IMR-90 (cell line): ENCODE measurements at regions not wholly inside any gene's neighbourhood (a gene's known extent, or its start where the extent isn't known, plus 50 kb on each side); places are given as distances from the start of the nearest gene placed in this dataset.
A peak's percentile ranks its signal among the peaks of the same experiment; 100 is the strongest.

Experiments used
- ATAC-seq: fragments of 200-7000 bp; cut with Tn5 transposase; 2 replicates; pipeline ENCODE4 v1.9.1; 2020; ENCODE audit warnings: low read depth, mild to moderate bottlenecking, moderate library complexity
- BruUV-seq: library from RNA; stranded (reverse); fragments of 400-500 nt; replicated peaks from 2 replicates; lab custom pipeline; 2021; lab: Mats Ljungman, UMichigan
- CTCF ChIA-PET: fragments of 300-600 bp; formaldehyde crosslinking; extraction: SDS; loops from one replicate; lab custom pipeline; 2021; ENCODE audit warnings: antibody characterized with exemption; lab: Yijun Ruan, JAX
- POLR2A ChIA-PET: fragments of 300-600 bp; sonication (Branson Sonifier 250); formaldehyde crosslinking; loops from one replicate; lab custom pipeline; 2022; ENCODE audit warnings: antibody characterized with exemption; ENCODE audit not compliant: unreplicated experiment; lab: Charles Lee
- DNase-seq: peaks from one replicate; pipeline ENCODE4 v3.0.0; 2013
- H2AFZ ChIP-seq: replicated peaks from 2 replicates; pipeline ENCODE3; 2013; ENCODE audit warnings: low read length, mild to moderate bottlenecking; ENCODE audit not compliant: poor library complexity
- H2AK5ac ChIP-seq: 2 replicates; pipeline ENCODE4 v1.6.1; 2013; ENCODE audit warnings: low read depth, low read length, inconsistent platforms
- H2AK9ac ChIP-seq: replicated peaks from 2 replicates; pipeline ENCODE3; 2013; ENCODE audit warnings: mild to moderate bottlenecking, low read depth, low read length, moderate library complexity; ENCODE audit not compliant: poor library complexity
- H2BK120ac ChIP-seq: 2 replicates; pipeline ENCODE4 v1.6.1; 2013; ENCODE audit warnings: low read depth, low read length, inconsistent platforms
- H2BK15ac ChIP-seq: 3 replicates; pipeline ENCODE4 v1.6.1; 2013; ENCODE audit warnings: low read depth, low read length, inconsistent platforms
- H2BK20ac ChIP-seq: 2 replicates; pipeline ENCODE4 v1.6.1; 2013; ENCODE audit warnings: low read depth, mild to moderate bottlenecking, inconsistent platforms, low read length, moderate library complexity
- H2BK5ac ChIP-seq: 2 replicates; pipeline ENCODE4 v1.6.1; 2013; ENCODE audit warnings: mild to moderate bottlenecking, low read depth, low read length, inconsistent platforms; ENCODE audit not compliant: poor library complexity, severe bottlenecking
- H3K14ac ChIP-seq: replicated peaks from 2 replicates; pipeline ENCODE4 v1.6.1; 2013; ENCODE audit warnings: low read depth, low read length, inconsistent platforms
- H3K18ac ChIP-seq: 2 replicates; pipeline ENCODE4 v1.6.1; 2013; ENCODE audit warnings: low read depth, low read length, control low read depth
- H3K23ac ChIP-seq: 2 replicates; pipeline ENCODE4 v1.6.1; 2013; ENCODE audit warnings: low read depth, low read length, inconsistent platforms
- H3K27ac ChIP-seq: 2 replicates; pipeline ENCODE4 v1.5.1; 2013; ENCODE audit warnings: mild to moderate bottlenecking, control low read depth, low read length; ENCODE audit not compliant: insufficient read depth
- H3K27me3 ChIP-seq: 2 replicates; pipeline ENCODE4 v1.6.1; 2013; ENCODE audit warnings: low read length; ENCODE audit not compliant: control insufficient read depth, insufficient read depth
- H3K36me3 ChIP-seq: 2 replicates; pipeline ENCODE4 v1.6.1; 2013; ENCODE audit warnings: low read length, mixed read lengths; ENCODE audit not compliant: control insufficient read depth, insufficient read depth
- H3K4ac ChIP-seq: 2 replicates; pipeline ENCODE4 v1.6.1; 2013; ENCODE audit warnings: low read depth, low read length, inconsistent platforms
- H3K4me1 ChIP-seq: 2 replicates; pipeline ENCODE4 v1.6.1; 2013; ENCODE audit warnings: low read length, mixed read lengths; ENCODE audit not compliant: control insufficient read depth, insufficient read depth
- H3K4me2 ChIP-seq: 2 replicates; pipeline ENCODE4 v1.6.1; 2013; ENCODE audit warnings: low read depth, mild to moderate bottlenecking, control low read depth, low read length, moderate library complexity
- H3K4me3 ChIP-seq: 2 replicates; pipeline ENCODE4 v1.5.1; 2013; ENCODE audit warnings: low read depth, mild to moderate bottlenecking, control low read depth, low read length, moderate library complexity; ENCODE audit not compliant: insufficient read depth
- H3K56ac ChIP-seq: 2 replicates; pipeline ENCODE4 v1.6.1; 2013; ENCODE audit warnings: low read length, inconsistent platforms; ENCODE audit not compliant: insufficient read depth; ENCODE audit errors: extremely low read depth
- H3K79me1 ChIP-seq, 2 experiments: 2 replicates each; pipeline ENCODE4 v1.6.1; 2013; ENCODE audit warnings: low read length in 2 of 2, inconsistent platforms in 1 of 2, low read depth in 1 of 2
- H3K9ac ChIP-seq: 2 replicates; pipeline ENCODE4 v1.6.1; 2013; ENCODE audit warnings: low read depth, low read length, control low read depth
- H3K9me1 ChIP-seq: 2 replicates; pipeline ENCODE4 v1.6.1; 2013; ENCODE audit warnings: low read length, inconsistent platforms; ENCODE audit not compliant: insufficient read depth
- H3K9me3 ChIP-seq: 2 replicates; pipeline ENCODE4 v1.6.1; 2013; ENCODE audit warnings: low read length; ENCODE audit not compliant: control insufficient read depth, insufficient read depth
- H4K20me1 ChIP-seq: 2 replicates; pipeline ENCODE4 v1.6.1; 2013; ENCODE audit warnings: low read length, inconsistent platforms; ENCODE audit not compliant: insufficient read depth
- H4K5ac ChIP-seq: 2 replicates; pipeline ENCODE4 v1.6.1; 2013; ENCODE audit warnings: mild to moderate bottlenecking, low read depth, low read length, control low read depth
- H4K8ac ChIP-seq, 2 experiments: 2 replicates each; pipeline ENCODE4 v1.6.1; 2013; ENCODE audit warnings: low read depth in 2 of 2, low read length in 2 of 2, control low read depth in 1 of 2, inconsistent platforms in 1 of 2
- H4K91ac ChIP-seq: 2 replicates; pipeline ENCODE4 v1.6.1; 2013; ENCODE audit warnings: low read depth, low read length, inconsistent platforms; ENCODE audit not compliant: insufficient read depth
- CHD1 ChIP-seq: IDR thresholded peaks from 2 replicates; pipeline ENCODE4 v1.6.1; 2012; ENCODE audit warnings: low read depth, low read length, improper control_type of control experiment
- RCOR1 ChIP-seq: IDR thresholded peaks from 2 replicates; pipeline ENCODE4 v1.6.1; 2012; ENCODE audit warnings: mild to moderate bottlenecking, low read length, improper control_type of control experiment; ENCODE audit not compliant: insufficient replicate concordance
- RFX5 ChIP-seq: IDR thresholded peaks from 2 replicates; pipeline ENCODE4 v1.8.0; 2012; ENCODE audit warnings: low read depth, mild to moderate bottlenecking, low read length, moderate library complexity
- WGBS, 2 experiments: methylation state at CpG; one replicate each; pipeline versions ENCODE4 v1.1.5 to v1.1.7; 2013; ENCODE audit warnings: missing lambda C conversion rate in 2 of 2; ENCODE audit not compliant: insufficient read length in 1 of 2; ENCODE audit errors: extremely low coverage in 2 of 2; 5-methylcytosine and 5-hydroxymethylcytosine counted together
- dilution Hi-C: fragments of 300-500 bp; cut with HindIII; formaldehyde crosslinking; loops from one replicate; pipeline ENCODE4 v1.14.3; 2018; ENCODE audit warnings: low sequenced_read_pairs; ENCODE audit not compliant: unreplicated experiment
- in situ Hi-C: fragments of 300-500 bp; cut with MboI; formaldehyde crosslinking; loops from 3 replicates; pipeline ENCODE4 v1.14.3; 2019; ENCODE audit warnings: low sequenced_read_pairs, inconsistent platforms, mixed read lengths
- intact Hi-C: fragments of 100-400 bp; cut with micrococcal nuclease; formaldehyde crosslinking; loops from 2 replicates; pipeline ENCODE4 v1.10.0; 2022

DNA sequence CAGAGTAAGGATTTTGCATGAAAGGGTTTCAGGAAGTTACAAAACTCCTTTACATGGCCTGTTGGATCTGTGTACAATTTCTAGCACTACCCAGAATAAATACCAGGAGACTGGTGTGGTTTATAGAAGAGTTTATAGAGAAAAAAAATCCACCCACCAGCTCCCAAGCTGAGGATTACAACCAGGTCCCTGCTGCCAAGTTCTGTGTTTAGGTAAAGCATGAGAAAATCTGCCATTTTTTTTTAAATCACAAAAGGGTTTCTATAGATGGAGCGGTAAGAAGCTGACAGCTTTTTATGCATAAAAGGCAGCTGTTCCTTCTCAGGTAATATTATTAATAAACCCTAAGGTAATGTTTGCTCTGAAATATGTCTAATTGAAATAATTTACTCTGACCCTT, 545.4 kb upstream of the ZEB2 start:
- Histone ChIP-seq H2BK120ac (no peak overlapping the region), H3K36me3 (no peaks in the 10 kb centered on the region), H3K9me3 (no peaks in the 10 kb centered on the region), H4K5ac (no peak overlapping the region), H4K8ac (no peak overlapping the region), H3K18ac (no peak overlapping the region), H3K4me1 (peaks cover 8% of the 10 kb centered on the region), H3K56ac (no peak overlapping the region), H4K20me1 (no peaks in the 10 kb centered on the region), H3K27me3 (no peaks in the 10 kb centered on the region), H3K14ac (no peak overlapping the region), H2BK5ac (no peak overlapping the region), H3K23ac (no peak overlapping the region), H2AK9ac (no peak overlapping the region), H2BK20ac (no peak overlapping the region), H2BK15ac (no peak overlapping the region), H3K9me1 (no peaks in the 10 kb centered on the region), H3K4ac (no peak overlapping the region), H4K91ac (no peak overlapping the region), H2AFZ (no peak overlapping the region), H3K27ac (no peak overlapping the region), H3K9ac (no peak overlapping the region), H3K79me1 (no peaks in the 10 kb centered on the region), H3K4me2 (no peak overlapping the region), H2AK5ac (no peak overlapping the region), H3K4me3 (no peak overlapping the region)
- POLR2A ChIA-PET = interaction anchor here (0.5 kb wide), 1 partner anchor 8 kb away, joined by 3 read pairs; no protein-coding TSS in a partner anchor
- BruUV-seq = no TSS peak
- intact Hi-C loops = no loop called here
- DNase-seq (peak; percentile 27), ATAC-seq (peak; percentile 29)
- TF ChIP-seq RCOR1 = no peak
- TF ChIP-seq CHD1 = no peak
- no peak for TF ChIP-seq RFX5
- in situ Hi-C loops = no loop called here
- no CpG with 5 or more reads among the region's 1 CpG for WGBS, 2 experiments
- dilution Hi-C loops = no loop called here
- CTCF ChIA-PET = no interaction called here
